Common myeloid progenitor, CD34-positive (primary cell): ENCODE measurements at regions not wholly inside any gene's neighbourhood (a gene's known extent, or its start where the extent isn't known, plus 50 kb on each side); places are given as distances from the start of the nearest gene placed in this dataset.

Experiments used
- CTCF ChIA-PET: fragments of 350-600 bp; sonication (Branson Sonifier 250); formaldehyde crosslinking; loops from one replicate; lab custom pipeline; 2021; ENCODE audit warnings: antibody characterized with exemption; lab: Charles Lee
- POLR2A ChIA-PET: fragments of 350-600 bp; sonication (Branson Sonifier 250); formaldehyde crosslinking; loops from one replicate; lab custom pipeline; 2021; ENCODE audit warnings: antibody characterized with exemption; lab: Charles Lee
- DNase-seq, 3 donors: peaks; one replicate each; pipeline versions ENCODE4 v3.0.0 to v3.0.0-alpha.2; 2013
- H3K27ac ChIP-seq, 2 experiments: 1 replicate in 1 of 2; 2 replicates in 1 of 2; pipeline ENCODE4 v1.7.0; 2013; ENCODE audit warnings: inconsistent platforms in 2 of 2, low read length in 2 of 2, mild to moderate bottlenecking in 2 of 2, low read depth in 1 of 2, moderate library complexity in 1 of 2; ENCODE audit not compliant: severe bottlenecking in 2 of 2, insufficient read depth in 1 of 2, poor library complexity in 1 of 2
- H3K27me3 ChIP-seq, 5 experiments: replicated peaks in 2 of 5; 1 replicate in 3 of 5; 2 replicates in 2 of 5; pipeline versions ENCODE4 v1.6.1 to v1.7.0; 2013; ENCODE audit warnings: low read length in 4 of 5, mild to moderate bottlenecking in 2 of 5, moderate library complexity in 2 of 5, inconsistent platforms in 1 of 5; ENCODE audit not compliant: insufficient read depth in 5 of 5, control insufficient read depth in 4 of 5
- H3K36me3 ChIP-seq, 4 experiments: 1 replicate in 2 of 4; 2 replicates in 2 of 4; pipeline versions ENCODE4 v1.6.1 to v1.7.0; 2013; ENCODE audit warnings: low read length in 3 of 4, control low read depth in 1 of 4, mild to moderate bottlenecking in 1 of 4; ENCODE audit not compliant: control insufficient read depth in 4 of 4, insufficient read depth in 4 of 4
- H3K4me1 ChIP-seq, 4 experiments: 1 replicate in 3 of 4; 2 replicates in 1 of 4; pipeline versions ENCODE4 v1.6.1 to v1.7.1; 2013; ENCODE audit warnings: low read length in 3 of 4, mild to moderate bottlenecking in 3 of 4, control low read depth in 1 of 4, inconsistent platforms in 1 of 4, moderate library complexity in 1 of 4; ENCODE audit not compliant: control insufficient read depth in 4 of 4, insufficient read depth in 4 of 4; ENCODE audit errors: control extremely low read depth in 1 of 4
- H3K4me3 ChIP-seq, 7 experiments: 1 replicate in 4 of 7; 2 replicates in 3 of 7; pipeline versions ENCODE4 v1.5.1 to v1.7.0; 2013; ENCODE audit warnings: mild to moderate bottlenecking in 7 of 7, low read length in 6 of 7, moderate library complexity in 6 of 7, inconsistent platforms in 2 of 7, low read depth in 2 of 7, control low read depth in 1 of 7; ENCODE audit not compliant: insufficient read depth in 4 of 7, control insufficient read depth in 1 of 7; ENCODE audit errors: extremely low read depth in 1 of 7
- H3K9me3 ChIP-seq, 5 experiments: 1 replicate in 4 of 5; 2 replicates in 1 of 5; pipeline versions ENCODE4 v1.6.1 to v1.7.1; 2013; ENCODE audit warnings: low read length in 4 of 5, mild to moderate bottlenecking in 2 of 5, inconsistent platforms in 1 of 5, low read depth in 1 of 5, moderate library complexity in 1 of 5; ENCODE audit not compliant: control insufficient read depth in 4 of 5, insufficient read depth in 2 of 5; ENCODE audit errors: control extremely low read depth in 1 of 5
- WGBS: methylation state at CpG from one replicate; pipeline ENCODE4 v1.1.5; 2013; ENCODE audit not compliant: insufficient coverage; 5-methylcytosine and 5-hydroxymethylcytosine counted together

DNA sequence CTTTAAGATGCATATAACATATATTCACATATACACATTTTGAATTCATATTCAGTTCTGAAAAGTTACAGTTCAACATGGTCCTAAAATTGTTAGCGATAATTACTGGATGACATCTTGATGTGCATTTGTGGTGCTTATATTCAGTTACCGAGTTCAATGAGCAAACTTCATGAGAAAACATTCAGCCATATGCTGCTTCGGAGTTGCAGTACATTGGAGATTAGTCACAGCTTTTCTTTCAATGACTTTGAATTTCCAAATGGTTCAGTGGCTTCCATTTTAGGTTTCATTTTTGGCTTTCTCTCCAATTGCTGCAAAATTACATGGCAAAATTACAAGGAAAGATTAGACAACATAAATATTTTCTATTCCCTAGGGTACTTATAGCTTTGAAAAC is 198.3 kb upstream of the CNTN3 start:
- 97% methylated on average over 3 of the region's 3 CpGs for whole genome bisulfite sequencing
- no peaks in the 10 kb centered on the region for H3K9me3 ChIP-seq
- no peak overlapping the region for H3K27ac ChIP-seq
- no peaks in the 10 kb centered on the region for H3K4me1 ChIP-seq
- POLR2A ChIA-PET, result no interaction called here
- DNase-seq, result no peak
- no peaks in the 10 kb centered on the region for H3K36me3 ChIP-seq
- CTCF ChIA-PET, result no interaction called here
- no peak overlapping the region for H3K4me3 ChIP-seq
- no peaks in the 10 kb centered on the region for H3K27me3 ChIP-seq

DNA sequence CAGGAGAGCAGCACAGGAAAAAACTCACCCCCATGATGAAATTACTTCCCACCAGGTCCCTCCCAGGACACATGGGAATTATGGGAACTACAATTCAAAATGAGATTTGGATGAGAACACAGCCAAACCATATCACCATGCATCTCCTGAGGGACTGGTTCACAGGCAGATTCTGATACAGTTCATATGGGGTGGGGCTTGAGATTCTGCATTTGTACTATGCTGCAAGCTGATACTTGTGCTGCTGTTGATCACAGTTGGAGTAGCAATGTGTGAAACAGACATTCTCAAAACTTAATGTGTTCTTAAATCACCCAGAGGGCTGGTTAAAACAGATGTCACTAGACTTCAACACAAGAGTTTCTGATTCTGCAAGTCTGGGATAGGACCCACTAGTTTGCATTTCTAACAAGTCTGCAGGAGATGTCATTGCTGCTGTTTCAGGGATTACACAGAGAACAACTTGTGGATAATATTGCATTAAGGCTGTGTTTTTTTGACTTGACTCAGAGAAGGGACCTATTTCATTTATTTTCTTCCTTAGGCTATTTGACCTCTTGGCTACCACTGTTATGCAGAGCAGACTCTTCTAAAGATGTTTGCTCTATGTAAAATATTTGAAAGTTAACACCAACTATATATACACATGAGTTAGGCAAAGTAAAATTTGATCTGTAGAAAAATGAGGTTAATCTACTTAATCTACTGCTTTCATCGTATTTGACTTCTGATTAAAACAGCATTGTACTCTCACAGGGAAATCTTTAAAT is 194.2 kb upstream of the CNTN3 start:
- POLR2A ChIA-PET, result no interaction called here
- Histone ChIP-seq H3K27ac (no peak overlapping the region), H3K4me1 (no peaks in the 10 kb centered on the region), H3K4me3 (no peak overlapping the region), H3K27me3 (no peaks in the 10 kb centered on the region), H3K9me3 (no peaks in the 10 kb centered on the region), H3K36me3 (no peaks in the 10 kb centered on the region)
- WGBS, result 100% methylated on average over 1 of the region's 1 CpG
- CTCF ChIA-PET, result no interaction called here
- no peak for DNase-seq

DNA sequence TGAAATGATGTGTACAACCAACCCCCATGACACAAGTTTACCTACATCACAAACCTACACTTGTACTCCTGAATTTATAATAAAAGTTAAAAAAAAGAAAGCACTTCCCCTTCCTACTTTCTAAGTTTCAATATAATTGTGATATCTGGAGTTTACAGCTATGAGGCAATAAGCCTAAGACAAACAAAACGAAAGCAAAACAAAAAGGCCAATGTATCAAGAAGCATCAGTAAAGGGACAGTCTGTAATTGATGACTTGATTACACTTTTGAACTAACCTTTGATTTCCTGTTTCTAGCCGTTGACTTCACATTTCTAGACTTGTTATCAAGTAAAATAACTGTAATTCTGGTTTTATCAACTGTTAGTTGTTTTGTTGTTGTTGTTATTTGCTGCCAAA is 187.5 kb upstream of the CNTN3 start:
- POLR2A ChIA-PET, result no interaction called here
- CTCF ChIA-PET, result no interaction called here

DNA sequence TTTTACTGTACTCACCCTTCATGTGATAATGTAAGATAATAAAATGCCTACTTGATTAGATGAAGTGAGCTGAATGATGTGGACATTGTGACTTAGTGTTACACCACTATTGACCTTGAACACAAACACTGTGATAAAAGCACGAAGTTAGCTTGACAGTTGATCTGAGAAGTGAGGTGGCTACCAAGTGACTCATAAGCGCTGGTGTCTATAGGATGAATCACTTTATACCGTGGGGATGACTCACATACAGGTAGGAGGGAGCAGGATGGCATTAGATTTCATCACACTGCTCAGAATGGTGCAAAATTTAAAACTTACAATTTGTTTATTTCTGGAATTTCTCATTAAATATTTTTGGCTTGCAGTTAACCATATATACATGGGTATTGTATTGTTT is 174.7 kb upstream of the CNTN3 start:
- Histone ChIP-seq H3K4me3 (no peak overlapping the region), H3K4me1 (no peaks in the 10 kb centered on the region), H3K27ac (no peak overlapping the region), H3K27me3 (no peaks in the 10 kb centered on the region), H3K9me3 (peaks cover 0 to 1% (median 0%) of the 10 kb centered on the region in 5 experiments), H3K36me3 (no peaks in the 10 kb centered on the region)
- WGBS, result 86% methylated on average over 3 of the region's 3 CpGs
- ChIA-PET POLR2A (no interaction called here), CTCF (no interaction called here)
- no peak for DNase-seq

More for the DNA sequence above, 187.5 kb upstream of the CNTN3 start:
- H3K4me1 ChIP-seq, result no peaks in the 10 kb centered on the region
- no peak overlapping the region for H3K4me3 ChIP-seq
- WGBS, result no CpG with 5 or more reads among the region's 2 CpGs
- H3K27ac ChIP-seq, result no peak overlapping the region
- DNase-seq, result no peak
- no peaks in the 10 kb centered on the region for H3K36me3 ChIP-seq
- no peaks in the 10 kb centered on the region for H3K27me3 ChIP-seq
- H3K9me3 ChIP-seq, result peaks cover 0 to 2% (median 0%) of the 10 kb centered on the region in 5 experiments

DNA sequence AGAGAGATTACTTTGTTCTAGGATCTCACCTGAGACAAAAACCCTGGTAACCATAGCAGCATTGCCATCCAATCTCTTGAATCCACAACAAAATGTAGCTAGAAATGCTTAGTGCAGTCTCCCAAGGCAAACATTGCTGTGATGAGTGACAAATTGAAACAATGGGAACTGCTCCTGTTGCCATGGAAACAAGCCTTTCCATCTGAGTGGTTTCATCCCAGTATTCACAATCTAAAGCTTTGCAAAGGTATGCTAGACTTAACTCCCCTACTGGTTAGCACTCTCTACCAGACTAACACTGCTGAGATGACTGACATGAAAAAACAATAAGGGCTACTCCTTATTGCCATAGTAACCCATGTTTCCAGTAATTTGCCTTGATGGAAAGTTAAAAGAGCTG is 172.6 kb upstream of the CNTN3 start:
- ChIA-PET POLR2A (no interaction called here), CTCF (no interaction called here)
- Histone ChIP-seq H3K4me3 (no peak overlapping the region), H3K4me1 (no peaks in the 10 kb centered on the region), H3K27me3 (no peaks in the 10 kb centered on the region), H3K27ac (no peak overlapping the region), H3K36me3 (no peaks in the 10 kb centered on the region), H3K9me3 (no peaks in the 10 kb centered on the region)
- no peak for DNase-seq

DNA sequence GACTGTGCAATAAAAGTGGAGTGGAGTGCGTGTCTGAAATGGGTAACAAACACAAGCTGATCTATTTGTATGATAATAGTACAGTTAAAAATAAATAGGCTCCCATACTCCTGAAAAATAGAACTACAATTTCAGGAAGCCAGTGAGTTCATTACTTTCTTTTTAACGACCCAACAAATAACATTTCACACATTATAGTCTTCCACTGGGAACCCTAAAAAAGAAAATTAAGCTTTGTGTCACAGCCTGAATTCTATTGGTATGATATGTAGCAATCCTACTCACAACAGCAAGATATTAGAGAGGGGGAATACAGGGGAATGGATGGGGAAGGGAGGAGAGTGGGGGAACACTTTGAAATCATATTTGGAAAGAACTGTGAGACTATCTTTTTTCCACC is 156.9 kb upstream of the CNTN3 start:
- H3K4me3 ChIP-seq, result no peak overlapping the region
- ChIA-PET POLR2A (no interaction called here), CTCF (no interaction called here)
- DNase-seq, result no peak
- H3K27ac ChIP-seq, result no peak overlapping the region
- no peaks in the 10 kb centered on the region for H3K9me3 ChIP-seq
- no peaks in the 10 kb centered on the region for H3K4me1 ChIP-seq
- H3K27me3 ChIP-seq, result no peaks in the 10 kb centered on the region
- H3K36me3 ChIP-seq, result no peaks in the 10 kb centered on the region
- no CpG with 5 or more reads among the region's 2 CpGs for WGBS

DNA sequence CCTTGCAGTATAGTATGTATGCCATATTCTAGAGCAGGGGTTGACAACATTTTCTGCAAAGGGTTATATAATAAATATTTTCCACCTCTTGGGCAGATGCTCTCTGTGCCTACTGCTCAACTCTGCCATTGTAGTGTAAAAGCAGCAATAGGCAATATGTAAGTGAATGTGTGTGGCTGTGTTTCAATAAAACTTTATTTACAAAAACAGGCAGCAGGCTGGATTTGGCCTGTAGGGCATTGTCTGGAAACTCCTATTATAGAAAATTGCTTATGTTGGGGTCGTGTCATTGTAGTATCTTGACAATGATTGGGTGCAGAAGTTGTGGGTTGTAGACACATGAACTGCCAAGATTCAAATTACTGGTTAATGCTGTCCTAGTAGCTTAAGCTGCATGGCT is 153.6 kb upstream of the CNTN3 start:
- Histone ChIP-seq H3K9me3 (no peaks in the 10 kb centered on the region), H3K27me3 (no peaks in the 10 kb centered on the region), H3K4me1 (no peaks in the 10 kb centered on the region), H3K36me3 (no peaks in the 10 kb centered on the region), H3K27ac (no peak overlapping the region), H3K4me3 (no peak overlapping the region)
- WGBS, result 60% methylated on average over 1 of the region's 1 CpG
- no peak for DNase-seq
- POLR2A ChIA-PET, result no interaction called here
- CTCF ChIA-PET, result no interaction called here
